MM.1S (cell line): ENCODE measurements at regions not wholly inside any gene's neighbourhood (a gene's known extent, or its start where the extent isn't known, plus 50 kb on each side); places are given as distances from the start of the nearest gene placed in this dataset.

ENCODE experiments used
- CTCF ChIP-seq: fragments of 300-600 bp; sonication (generic); IDR thresholded peaks from 2 replicates; pipeline ENCODE4 v1.5.1; 2016; ENCODE audit warnings: antibody characterized with exemption, low read length, mixed read lengths
- EZH2 ChIP-seq: fragments of 300-600 bp; sonication (generic); optimal IDR thresholded peaks from 2 replicates; pipeline ENCODE3; 2017; ENCODE audit warnings: low read depth, mild to moderate bottlenecking, antibody characterized with exemption, low read length, mixed read lengths

GRCh38 chr4:19534159-19534558, 717.5 kb upstream of the SLIT2 start:
- no peak for TF ChIP-seq EZH2
- no peak for TF ChIP-seq CTCF
